ENCODE measurements at regions not wholly inside any gene's neighbourhood (a gene's known extent, or its start where the extent isn't known, plus 50 kb on each side); places are given as distances from the start of the nearest gene placed in this dataset.

GRCh38 chr1:163799190-163799805 lies 477.5 kb downstream of the NUF2 start (continued):
- TF ChIP-seq BRF2 (IDR thresholded peaks at IDR 0.05; ENCODE audit: borderline replicate concordance, insufficient read depth, insufficient read length) (no peak), SRF (CRISPR knock-in tag; IDR thresholded peaks at IDR 0.05) (no peak), SUPT5H (IDR thresholded peaks at IDR 0.05) (no peak), GTF2A2 (tag; IDR thresholded peaks at IDR 0.05) (no peak), ZMIZ1 (IDR thresholded peaks at IDR 0.05; ENCODE audit: low read depth in 2 of 2, low read length in 2 of 2) (no peak), TCFL5 (CRISPR knock-in tag; conservative IDR thresholded peaks at IDR 0.05) (no peak), SAFB (IDR thresholded peaks at IDR 0.05; ENCODE audit: borderline replicate concordance, low read depth, low read length) (no peak), ZNF311 (CRISPR knock-in tag; IDR thresholded peaks at IDR 0.05) (no peak), ZNF239 (CRISPR knock-in tag; IDR thresholded peaks at IDR 0.05) (no peak), ID3 (CRISPR knock-in tag; IDR thresholded peaks at IDR 0.05) (no peak), ID3 (tag; IDR thresholded peaks at IDR 0.05) (no peak), ZNF24 (IDR thresholded peaks at IDR 0.05) (no peak)

Measured in K562 (cell line).